MV-4-11 (cell line): ENCODE measurements at regions not wholly inside any gene's neighbourhood (a gene's known extent, or its start where the extent isn't known, plus 50 kb on each side); places are given as distances from the start of the nearest gene placed in this dataset.
"Not testable (repeated sequence)": the region's sequence is repeated elsewhere in the genome, so short reads cannot be mapped to it uniquely, and the experiment has no call there.

Source experiments
- DNase-seq: peaks from one replicate; lab custom pipeline; 2025; lab: John Stamatoyannopoulos, UW

- DNase-seq, result not testable (repeated sequence)
These were observed 569.4 kb downstream of the TOX3 start for GRCh38 chr16:51977506-51977905.

- DNase-seq, result no peak
These were observed 575.8 kb downstream of the TOX3 start for GRCh38 chr16:51971184-51971583.

- DNase-seq, result no peak
These were observed 578.2 kb downstream of the TOX3 start for GRCh38 chr16:51968749-51969148.

DNA sequence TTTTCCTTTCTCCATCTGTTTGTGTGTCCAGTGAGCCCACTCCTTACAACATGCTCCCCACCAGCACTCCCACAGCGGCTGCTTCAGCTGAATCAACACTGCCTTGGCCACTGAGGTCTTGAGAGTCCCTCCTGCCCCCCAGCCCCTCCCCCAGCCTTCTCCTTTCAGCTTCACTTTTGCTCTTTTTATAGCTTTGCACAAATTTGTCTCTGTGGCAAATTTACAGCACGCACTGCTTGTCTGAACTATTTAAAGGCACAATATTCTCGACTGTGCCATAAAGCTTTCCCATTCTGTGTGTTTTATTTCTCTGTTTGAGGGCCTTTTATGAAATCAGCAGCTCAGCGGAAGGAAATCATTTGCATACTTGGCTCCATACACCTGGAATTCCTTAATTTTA is 579.3 kb downstream of the TOX3 start:
- no peak for DNase-seq

DNA sequence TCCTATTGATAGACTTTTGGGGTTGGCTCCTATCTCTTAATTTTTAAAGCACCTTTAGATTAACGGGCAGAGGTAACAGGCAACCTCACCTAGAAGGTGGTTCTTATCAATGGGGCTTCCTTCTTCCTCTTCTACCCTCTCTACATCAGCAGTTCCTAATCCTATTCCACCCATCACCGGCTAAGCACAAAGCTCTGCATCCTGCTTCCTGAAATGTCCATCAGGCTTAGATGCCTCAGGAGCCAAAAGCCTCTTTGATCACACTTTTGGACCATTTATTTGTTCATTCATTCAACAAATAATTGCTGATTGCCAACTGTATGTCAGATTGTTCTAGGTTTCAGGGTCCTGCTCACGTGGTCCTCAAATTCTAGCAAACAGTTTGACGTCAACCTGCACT is 586.0 kb downstream of the TOX3 start:
- DNase-seq, result no peak

DNA sequence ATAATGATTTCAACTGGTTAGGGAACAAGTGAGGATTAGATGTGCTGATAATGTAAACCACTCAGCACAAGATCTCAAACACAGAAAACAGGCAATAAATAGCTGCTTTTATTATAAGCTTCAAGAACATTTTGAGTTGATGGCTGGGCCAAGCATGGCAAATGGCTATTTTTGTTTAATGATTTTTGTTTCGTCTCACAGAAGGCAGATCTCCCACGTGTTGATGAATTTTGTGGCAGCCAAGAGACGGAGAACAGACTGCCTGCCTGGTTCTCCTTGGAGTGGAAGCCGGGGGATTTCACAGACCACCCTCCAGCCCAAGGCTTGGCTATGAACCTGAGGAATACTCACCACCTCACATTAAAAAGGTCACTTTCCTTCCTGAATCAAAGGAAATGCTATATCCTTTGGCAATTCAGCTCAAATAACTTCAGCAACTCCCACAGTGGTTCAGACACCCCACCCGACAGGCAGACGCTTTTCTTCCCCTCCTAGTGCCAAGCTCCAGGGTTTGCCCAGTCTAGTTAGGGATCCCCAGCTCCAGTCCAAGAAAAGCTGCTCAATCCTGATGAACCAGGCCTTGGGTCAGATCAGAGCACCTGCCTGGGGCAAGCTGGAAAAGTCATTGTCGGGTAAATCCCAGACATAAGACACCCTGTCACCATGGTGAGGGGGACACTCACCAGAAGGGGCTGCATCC is 593.5 kb downstream of the TOX3 start:
- no peak for DNase-seq

GRCh38 chr16:51952500-51952899 is 594.4 kb downstream of the TOX3 start:
- peak; percentile 40 for DNase-seq

DNA sequence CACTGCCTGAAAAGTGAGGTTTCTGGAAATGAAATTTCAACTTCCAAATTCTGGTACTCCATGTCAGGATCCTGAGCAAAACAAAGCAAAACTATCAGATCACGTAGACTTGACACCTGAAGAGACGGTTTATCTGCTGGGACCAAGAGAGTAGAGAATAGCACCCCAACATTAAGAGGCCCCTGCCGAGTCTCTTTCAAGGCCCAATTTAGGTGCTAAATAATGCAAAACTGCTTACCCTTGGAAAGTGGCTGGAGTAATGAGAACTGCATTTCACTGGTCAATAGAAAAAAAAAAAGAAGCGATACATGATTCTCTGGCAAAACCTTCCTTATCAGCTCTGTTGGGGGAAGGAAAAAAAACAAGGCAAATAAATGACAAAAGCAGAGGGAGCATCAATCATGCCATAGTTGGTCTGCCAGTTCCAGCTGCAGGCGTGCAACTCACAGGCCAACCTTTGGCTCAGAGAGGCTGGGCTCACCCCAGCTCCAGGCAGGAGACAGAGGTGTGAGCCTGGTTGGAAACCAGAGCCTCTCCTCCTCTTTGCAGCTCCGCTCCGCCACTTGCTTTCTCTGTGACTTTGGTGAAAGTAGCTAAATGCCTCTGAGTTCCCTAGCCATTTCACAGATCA is 595.2 kb downstream of the TOX3 start:
- no peak for DNase-seq

GRCh38 chr16:51950118-51950780 is 596.7 kb downstream of the TOX3 start:
- no peak for DNase-seq

DNA sequence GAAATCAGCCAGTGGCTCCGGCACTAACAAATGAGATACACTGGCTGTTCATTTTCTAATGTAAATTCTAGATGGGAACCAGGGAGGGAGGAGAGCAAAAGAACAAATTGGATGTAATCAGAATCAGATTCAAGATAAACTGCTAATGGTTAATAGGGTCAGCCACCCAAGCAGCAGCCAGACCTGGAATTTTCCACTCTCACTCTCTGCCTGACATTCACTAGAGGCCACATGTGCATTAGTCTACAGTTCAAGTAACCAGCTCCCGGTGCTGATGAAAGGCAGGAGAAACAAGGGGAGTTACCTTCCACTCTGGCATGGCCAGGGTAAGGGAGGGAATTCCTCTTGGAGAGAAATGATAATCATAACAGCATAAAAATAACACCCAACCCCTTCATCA is 597.7 kb downstream of the TOX3 start:
- DNase-seq, result no peak

GRCh38 chr16:51941412-51941811 is 605.5 kb downstream of the TOX3 start:
- DNase-seq, result no peak

- DNase-seq, result no peak
These were observed 606.8 kb downstream of the TOX3 start for GRCh38 chr16:51940183-51940582.

GRCh38 chr16:51939378-51939871 is 607.5 kb downstream of the TOX3 start:
- no peak for DNase-seq

GRCh38 chr16:51938861-51939260 is 608.1 kb downstream of the TOX3 start:
- no peak for DNase-seq

GRCh38 chr16:51937771-51938170 is 609.2 kb downstream of the TOX3 start:
- DNase-seq, result no peak

GRCh38 chr16:51936846-51937245 is 610.1 kb downstream of the TOX3 start:
- DNase-seq, result no peak

GRCh38 chr16:51932317-51932716 is 614.6 kb downstream of the TOX3 start:
- no peak for DNase-seq

DNA sequence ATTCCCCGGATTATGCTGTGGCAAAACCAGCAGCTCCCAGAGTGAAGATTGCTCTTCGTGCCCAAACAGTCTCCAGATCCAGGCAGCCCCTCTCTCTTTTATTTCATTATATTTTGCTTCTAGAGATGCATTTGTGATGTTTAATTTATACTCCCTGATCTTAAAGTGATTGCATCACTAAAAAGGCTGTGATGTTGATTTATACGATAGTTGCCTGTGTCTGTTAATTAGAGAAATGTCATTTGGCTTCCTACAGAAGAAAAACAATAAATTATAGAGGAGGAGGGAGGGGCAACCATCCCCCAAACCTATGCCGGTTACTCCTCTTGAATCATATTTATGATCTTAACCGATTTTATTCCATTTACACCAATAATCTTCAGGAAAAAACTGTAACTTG is 615.3 kb downstream of the TOX3 start:
- no peak for DNase-seq

- DNase-seq, result no peak
These were observed 622.2 kb downstream of the TOX3 start for GRCh38 chr16:51924744-51925143.

GRCh38 chr16:51922476-51922875 is 624.5 kb downstream of the TOX3 start:
- no peak for DNase-seq

DNA sequence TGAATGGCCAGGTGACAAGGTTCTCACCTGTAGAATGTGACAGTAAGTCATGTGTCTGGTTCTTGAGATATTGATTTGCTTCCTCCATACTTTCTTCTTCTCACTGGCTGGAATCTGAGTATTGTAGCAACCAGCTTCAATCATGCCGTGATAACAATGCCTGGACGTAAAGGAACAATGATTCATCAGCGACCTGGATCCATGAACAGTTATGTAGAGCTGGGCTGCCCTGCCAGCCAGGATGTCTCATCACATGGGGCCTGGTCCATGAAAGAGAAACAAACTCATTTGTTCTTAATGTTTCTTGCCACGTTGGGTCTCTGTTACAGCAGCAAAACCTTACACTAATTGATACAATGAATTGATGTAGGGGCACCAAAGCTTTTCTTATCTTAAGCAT is 627.2 kb downstream of the TOX3 start:
- no peak for DNase-seq

- no peak for DNase-seq
These were observed 630.1 kb downstream of the TOX3 start for GRCh38 chr16:51916814-51917213.

DNA sequence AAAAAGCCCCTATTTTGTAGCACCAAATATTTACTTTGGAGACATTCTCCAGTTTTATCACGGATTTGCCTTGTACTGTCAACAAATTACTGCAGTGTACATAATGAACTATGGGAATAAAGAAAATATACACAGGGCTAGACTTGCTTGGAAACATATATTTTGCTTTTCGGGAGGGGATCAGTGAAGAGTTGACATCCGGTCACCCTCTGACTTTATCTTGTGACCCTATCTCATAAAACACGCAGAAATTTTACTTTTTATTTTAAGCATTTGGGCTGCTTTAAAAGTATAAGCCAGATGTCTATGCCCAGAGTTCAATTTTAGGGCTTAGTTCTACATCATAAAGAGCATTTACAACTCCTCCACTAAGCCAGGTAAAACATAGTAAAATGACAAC is 630.7 kb downstream of the TOX3 start:
- DNase-seq, result no peak
